AG04449 (cell line): ENCODE measurements at regions not wholly inside any gene's neighbourhood (a gene's known extent, or its start where the extent isn't known, plus 50 kb on each side); places are given as distances from the start of the nearest gene placed in this dataset.

ENCODE experiments used
- CTCF ChIA-PET: fragments of 350-600 bp; formaldehyde crosslinking; extraction: SDS; loops from one replicate; lab custom pipeline; 2021; ENCODE audit warnings: antibody characterized with exemption; lab: Yijun Ruan, JAX
- POLR2A ChIA-PET: fragments of 400-600, 350-600 bp; formaldehyde crosslinking; extraction: SDS; loops from one replicate; lab custom pipeline; 2020; ENCODE audit warnings: antibody characterized with exemption, inconsistent platforms; lab: Yijun Ruan, JAX
- DNase-seq: peaks from one replicate; pipeline ENCODE4 v3.0.0-alpha.2; 2010; ENCODE audit warnings: low read depth, low spot score
- H3K4me3 ChIP-seq: 2 replicates; pipeline ENCODE4 v1.5.1; 2011; ENCODE audit warnings: low read depth, mild to moderate bottlenecking, control low read depth, low read length
- CTCF ChIP-seq: IDR thresholded peaks from one replicate; pipeline ENCODE4 v1.5.1; 2011; ENCODE audit warnings: mild to moderate bottlenecking, moderate library complexity, low read length, control low read depth, inconsistent platforms; ENCODE audit not compliant: insufficient read depth; ENCODE audit errors: missing control alignments

GRCh38 chr2:189943009-189943408 is 119.5 kb downstream of the MSTN start:
- ChIA-PET CTCF (interaction anchor here (1.5 kb wide), 1 partner anchor 9 kb away, joined by 4 read pairs; no protein-coding TSS in a partner anchor), POLR2A (no interaction called here)
- TF ChIP-seq CTCF: no peak
- no peak for DNase-seq
- no peak overlapping the region for H3K4me3 ChIP-seq

DNA sequence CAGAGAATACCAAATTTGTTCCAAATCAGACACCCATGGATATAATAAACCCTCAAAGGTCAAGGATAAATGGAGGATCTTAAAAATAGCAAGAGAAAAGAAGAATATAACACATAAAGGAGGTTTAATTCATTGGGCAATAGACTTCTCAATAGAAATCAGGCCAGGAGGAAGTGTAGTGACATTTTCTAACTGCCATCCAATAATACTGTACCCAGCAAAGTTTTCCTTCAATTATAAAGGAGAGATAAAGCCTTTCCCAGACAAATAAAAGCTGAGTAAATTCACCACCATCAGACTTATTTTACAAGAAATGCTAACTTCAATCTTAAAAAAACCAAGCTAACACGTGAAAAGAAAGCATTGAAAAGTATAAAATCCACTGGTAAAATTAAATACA is 121.6 kb downstream of the MSTN start:
- DNase-seq: no peak
- POLR2A ChIA-PET: no interaction called here
- CTCF ChIA-PET: no interaction called here
- TF ChIP-seq CTCF: no peak
- H3K4me3 ChIP-seq: no peak overlapping the region

- no peak overlapping the region for H3K4me3 ChIP-seq
- no peak for DNase-seq
- ChIA-PET POLR2A (no interaction called here), CTCF (interaction anchor here (1.1 kb wide), 1 partner anchor 151 kb away, joined by 3 read pairs; no protein-coding TSS in a partner anchor)
- no peak for TF ChIP-seq CTCF
These were observed 124.8 kb downstream of the MSTN start for GRCh38 chr2:189937691-189938090.

GRCh38 chr2:189933911-189934399 is 128.6 kb downstream of the MSTN start:
- TF ChIP-seq CTCF: no peak
- no peak overlapping the region for H3K4me3 ChIP-seq
- CTCF ChIA-PET: no interaction called here
- POLR2A ChIA-PET: interaction anchor here (0.5 to 0.7 kb wide), 2 partner anchors 42 to 578 kb away, joined by 3 to 4 read pairs; no protein-coding TSS in a partner anchor
- peak; percentile 75 for DNase-seq

DNA sequence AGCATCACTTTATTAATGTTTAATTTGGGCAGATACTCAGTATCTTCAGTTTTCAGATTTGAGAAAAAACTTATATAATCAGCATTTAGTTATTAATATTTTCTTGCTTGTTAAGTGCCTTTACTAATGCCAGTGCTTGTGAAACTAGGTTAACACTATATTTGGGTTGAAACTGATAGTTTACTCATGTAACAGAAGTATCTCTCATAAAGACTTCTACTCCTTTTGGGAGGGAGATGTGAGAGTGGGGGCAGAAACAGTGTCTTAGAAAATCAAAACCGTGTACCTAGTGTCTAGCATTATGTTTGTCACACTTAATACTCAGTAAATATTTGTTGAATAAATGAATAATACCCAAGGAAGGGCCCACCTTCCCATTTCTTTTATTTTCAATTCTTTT is 129.5 kb downstream of the MSTN start:
- POLR2A ChIA-PET: interaction anchor here (0.5 to 0.6 kb wide), 2 partner anchors 579 to 763 kb away, joined by 3 read pairs; no protein-coding TSS in a partner anchor

DNA sequence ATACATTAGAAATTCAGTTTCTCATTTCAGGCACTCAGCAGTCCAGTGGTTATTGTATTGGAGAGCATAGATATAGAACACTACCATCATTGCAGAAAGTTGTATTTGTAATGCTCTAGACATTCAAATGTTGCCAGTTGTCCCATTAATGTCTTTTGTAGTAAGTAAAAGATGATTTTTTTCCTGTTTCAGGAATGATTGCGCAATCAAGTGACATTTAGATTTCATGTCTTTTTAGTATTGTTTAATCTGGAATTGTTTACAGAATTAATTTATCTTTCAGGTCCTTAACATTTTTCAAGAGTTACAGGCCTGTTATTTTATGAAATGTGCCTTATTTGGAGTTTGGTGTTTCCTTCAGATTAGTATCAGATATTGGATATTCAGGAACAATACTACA is 134.7 kb downstream of the MSTN start:
- POLR2A ChIA-PET: no interaction called here
- TF ChIP-seq CTCF: no peak
- no peak overlapping the region for H3K4me3 ChIP-seq
- DNase-seq: no peak
- CTCF ChIA-PET: no interaction called here

More for the DNA sequence above, 129.5 kb downstream of the MSTN start:
- H3K4me3 ChIP-seq: no peak overlapping the region
- no peak for TF ChIP-seq CTCF
- DNase-seq: no peak
- CTCF ChIA-PET: no interaction called here
